Keratinocyte (primary cell): ENCODE measurements at regions not wholly inside any gene's neighbourhood (a gene's known extent, or its start where the extent isn't known, plus 50 kb on each side); places are given as distances from the start of the nearest gene placed in this dataset.

ENCODE experiments used
- EZH2 ChIP-seq: IDR thresholded peaks from one replicate; pipeline ENCODE4 v1.6.1; 2012; ENCODE audit warnings: inconsistent platforms, mild to moderate bottlenecking, low read length, moderate library complexity
- TF ChIP-seq, protein P1 (sequence below), 3 experiments: IDR thresholded peaks in 1 of 3; conservative IDR thresholded peaks in 1 of 3; optimal IDR thresholded peaks in 1 of 3; 2 replicates in 2 of 3; 3 replicates in 1 of 3; pipeline versions ENCODE3 to v1.5.1; 2011; ENCODE audit warnings: low read length in 3 of 3, mild to moderate bottlenecking in 3 of 3, moderate library complexity in 2 of 3, control low read depth in 1 of 3, inconsistent platforms in 1 of 3; ENCODE audit not compliant: insufficient read depth in 2 of 3; ENCODE audit errors: extremely low read depth in 1 of 3

DNA sequence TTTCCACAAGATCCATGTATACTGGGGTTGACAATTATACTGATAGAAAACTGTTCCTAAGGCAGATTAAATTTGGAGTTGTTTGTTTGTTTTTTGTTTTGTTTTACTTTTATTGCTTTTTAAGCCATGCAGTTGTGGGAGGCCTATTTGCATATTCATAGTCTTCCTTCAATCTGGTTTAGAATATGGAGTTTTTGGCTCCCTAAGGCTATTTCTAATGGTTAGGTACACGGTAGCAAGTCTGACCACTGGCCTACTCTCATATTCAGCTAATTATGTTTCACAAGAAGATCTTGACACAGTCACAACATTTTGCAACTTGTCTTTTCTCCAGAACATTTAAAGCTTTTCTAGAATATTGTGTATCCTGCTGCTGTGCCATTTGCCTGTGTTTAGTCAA is 725.5 kb downstream of the PCDH18 start:
- TF ChIP-seq, protein P1, sequence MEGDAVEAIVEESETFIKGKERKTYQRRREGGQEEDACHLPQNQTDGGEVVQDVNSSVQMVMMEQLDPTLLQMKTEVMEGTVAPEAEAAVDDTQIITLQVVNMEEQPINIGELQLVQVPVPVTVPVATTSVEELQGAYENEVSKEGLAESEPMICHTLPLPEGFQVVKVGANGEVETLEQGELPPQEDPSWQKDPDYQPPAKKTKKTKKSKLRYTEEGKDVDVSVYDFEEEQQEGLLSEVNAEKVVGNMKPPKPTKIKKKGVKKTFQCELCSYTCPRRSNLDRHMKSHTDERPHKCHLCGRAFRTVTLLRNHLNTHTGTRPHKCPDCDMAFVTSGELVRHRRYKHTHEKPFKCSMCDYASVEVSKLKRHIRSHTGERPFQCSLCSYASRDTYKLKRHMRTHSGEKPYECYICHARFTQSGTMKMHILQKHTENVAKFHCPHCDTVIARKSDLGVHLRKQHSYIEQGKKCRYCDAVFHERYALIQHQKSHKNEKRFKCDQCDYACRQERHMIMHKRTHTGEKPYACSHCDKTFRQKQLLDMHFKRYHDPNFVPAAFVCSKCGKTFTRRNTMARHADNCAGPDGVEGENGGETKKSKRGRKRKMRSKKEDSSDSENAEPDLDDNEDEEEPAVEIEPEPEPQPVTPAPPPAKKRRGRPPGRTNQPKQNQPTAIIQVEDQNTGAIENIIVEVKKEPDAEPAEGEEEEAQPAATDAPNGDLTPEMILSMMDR (optimal IDR thresholded peaks at IDR 0.05 in 1 of 3, IDR thresholded peaks at IDR 0.05 in 1 of 3, conservative IDR thresholded peaks at IDR 0.05 in 1 of 3; ENCODE audit: extremely low read depth in 1 of 3, insufficient read depth in 2 of 3, low read length in 3 of 3): no peak
- TF ChIP-seq EZH2: no peak
